NT2/D1 (cell line): ENCODE measurements at regions not wholly inside any gene's neighbourhood (a gene's known extent, or its start where the extent isn't known, plus 50 kb on each side); places are given as distances from the start of the nearest gene placed in this dataset.
"Not testable (repeated sequence)": the region's sequence is repeated elsewhere in the genome, so short reads cannot be mapped to it uniquely, and the experiment has no call there.

ENCODE experiments used
- DNase-seq: peaks from one replicate; pipeline ENCODE4 v3.0.0-alpha.2; 2011; ENCODE audit warnings: low read depth, low spot score
- H3K27me3 ChIP-seq: 2 replicates; pipeline ENCODE4 v1.6.0; 2011; ENCODE audit warnings: mild to moderate bottlenecking; ENCODE audit not compliant: insufficient read length, insufficient read depth
- H3K36me3 ChIP-seq: 2 replicates; pipeline ENCODE4 v1.6.1; 2011; ENCODE audit warnings: mild to moderate bottlenecking, low read length, mixed read lengths; ENCODE audit not compliant: insufficient read depth, insufficient read length
- H3K4me1 ChIP-seq: 2 replicates; pipeline ENCODE4 v1.5.1; 2011; ENCODE audit not compliant: insufficient read depth, insufficient read length
- H3K4me3 ChIP-seq: 2 replicates; pipeline ENCODE4 v1.5.1; 2011; ENCODE audit warnings: low read depth; ENCODE audit not compliant: insufficient read length
- H3K9ac ChIP-seq: 2 replicates; pipeline ENCODE4 v1.6.0; 2011; ENCODE audit warnings: low read depth; ENCODE audit not compliant: insufficient read length
- H3K9me3 ChIP-seq: 2 replicates; pipeline ENCODE4 v1.5.1; 2011; ENCODE audit warnings: mild to moderate bottlenecking, low read length; ENCODE audit not compliant: insufficient read depth

DNA sequence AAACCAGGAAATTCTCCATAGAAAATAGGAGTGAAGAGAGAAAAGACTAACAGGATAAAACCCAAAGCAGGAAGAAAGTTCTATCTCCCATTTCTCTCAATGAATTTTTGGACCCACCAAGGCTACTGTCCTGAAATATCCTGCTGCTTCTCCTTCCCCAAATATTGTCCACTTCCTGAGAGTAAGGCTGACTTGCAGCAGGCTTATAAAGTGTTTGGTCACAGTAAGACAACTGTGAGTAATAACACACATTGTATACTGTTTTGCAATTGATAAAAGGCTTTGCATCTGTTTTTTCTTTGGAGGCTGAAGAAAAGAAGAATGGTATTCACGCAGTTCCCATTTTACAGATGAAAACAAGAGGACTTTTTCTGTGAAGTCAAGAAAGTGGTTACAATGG, 52.8 kb downstream of the FOXD4L6 start:
- not testable (repeated sequence) for H3K4me1 ChIP-seq, H3K4me3 ChIP-seq, DNase-seq, H3K9ac ChIP-seq, H3K36me3 ChIP-seq, H3K9me3 ChIP-seq
- H3K27me3 ChIP-seq, result peaks cover 62% of the 10 kb centered on the region

DNA sequence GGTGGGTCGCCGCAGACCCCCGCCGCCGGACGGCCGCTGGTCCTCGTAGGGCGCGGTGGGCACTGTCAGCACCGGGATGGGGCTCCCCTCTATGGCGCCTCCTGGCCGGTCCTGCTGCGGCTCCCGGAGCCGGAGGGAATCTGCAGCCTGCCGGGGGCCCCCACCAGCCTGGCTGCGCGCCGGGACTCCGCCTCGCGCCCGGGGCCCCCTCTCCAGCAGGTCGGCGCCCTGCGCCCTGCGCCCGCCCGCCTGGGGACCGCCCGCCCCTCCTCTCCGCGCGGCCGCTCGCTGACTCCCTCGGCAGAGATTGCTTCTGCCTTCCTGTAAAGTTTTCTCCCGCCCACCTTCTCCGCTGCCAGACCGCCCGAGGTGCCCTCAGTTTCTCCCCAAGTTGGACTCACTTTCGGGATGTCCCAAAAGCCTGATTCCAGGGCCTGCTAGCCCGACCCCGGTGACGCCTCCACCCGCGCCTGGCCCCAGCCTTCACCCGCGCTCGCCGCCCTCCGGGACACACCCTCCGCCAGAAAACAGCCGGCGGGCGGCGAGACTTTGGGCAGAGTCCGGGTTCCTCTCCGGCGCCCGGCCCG, 54.0 kb downstream of the FOXD4L6 start:
- H3K27me3 ChIP-seq, result peaks cover 61% of the 10 kb centered on the region
- H3K36me3 ChIP-seq, H3K9me3 ChIP-seq, H3K4me1 ChIP-seq, DNase-seq: not testable (repeated sequence)
- peak overlapping the region; percentile 57 for H3K4me3 ChIP-seq
- peak overlapping the region; percentile 67 for H3K9ac ChIP-seq

GRCh38 chr9:41073471-41074243, 54.8 kb downstream of the FOXD4L6 start:
- DNase-seq, H3K4me1 ChIP-seq, H3K9ac ChIP-seq, H3K9me3 ChIP-seq, H3K36me3 ChIP-seq: not testable (repeated sequence)
- Histone ChIP-seq H3K27me3 (peaks cover 59% of the 10 kb centered on the region), H3K4me3 (peak overlapping the region; percentile 57)

DNA sequence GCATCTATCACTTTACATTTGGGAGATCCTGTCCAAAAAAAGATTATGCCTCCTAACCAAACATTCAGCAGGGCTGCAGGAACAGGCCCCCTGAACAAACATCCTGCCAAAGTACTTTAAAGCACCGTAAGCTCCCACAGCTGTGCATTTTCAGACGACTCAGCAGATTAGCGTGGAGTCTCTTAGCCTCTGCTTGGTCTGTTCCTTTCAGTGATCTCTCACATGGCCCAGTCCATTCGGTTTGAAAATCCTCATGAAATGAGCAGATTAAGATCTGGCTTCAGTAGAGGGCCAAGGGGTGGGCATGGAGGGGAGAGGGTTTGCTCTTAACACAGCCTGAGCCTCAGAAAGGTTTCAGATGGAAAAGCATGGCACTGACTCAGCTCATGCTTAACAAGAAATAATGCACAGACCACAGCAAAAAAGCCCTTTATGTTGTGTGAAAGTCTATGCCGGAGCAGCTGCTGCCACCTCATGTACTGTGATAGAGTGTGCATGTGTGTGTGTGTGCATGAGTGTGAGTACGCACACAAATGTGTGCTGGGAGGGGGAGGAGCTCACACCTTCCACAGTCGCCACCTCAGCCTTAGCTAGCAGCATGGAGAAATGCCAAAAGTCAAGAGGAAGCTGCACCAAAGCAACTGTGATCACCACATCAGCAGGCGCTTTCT, 64.2 kb downstream of the FOXD4L6 start:
- DNase-seq, H3K36me3 ChIP-seq, H3K9me3 ChIP-seq, H3K9ac ChIP-seq, H3K4me1 ChIP-seq, H3K27me3 ChIP-seq, H3K4me3 ChIP-seq: not testable (repeated sequence)

GRCh38 chr9:41063243-41063642, 65.2 kb downstream of the FOXD4L6 start:
- H3K4me1 ChIP-seq, H3K9ac ChIP-seq, H3K9me3 ChIP-seq, DNase-seq, H3K4me3 ChIP-seq, H3K36me3 ChIP-seq, H3K27me3 ChIP-seq: not testable (repeated sequence)

- not testable (repeated sequence) for H3K27me3 ChIP-seq, H3K9me3 ChIP-seq, H3K4me3 ChIP-seq, H3K9ac ChIP-seq, DNase-seq, H3K4me1 ChIP-seq, H3K36me3 ChIP-seq
These were observed 68.9 kb downstream of the FOXD4L6 start for GRCh38 chr9:41059603-41060002.

DNA sequence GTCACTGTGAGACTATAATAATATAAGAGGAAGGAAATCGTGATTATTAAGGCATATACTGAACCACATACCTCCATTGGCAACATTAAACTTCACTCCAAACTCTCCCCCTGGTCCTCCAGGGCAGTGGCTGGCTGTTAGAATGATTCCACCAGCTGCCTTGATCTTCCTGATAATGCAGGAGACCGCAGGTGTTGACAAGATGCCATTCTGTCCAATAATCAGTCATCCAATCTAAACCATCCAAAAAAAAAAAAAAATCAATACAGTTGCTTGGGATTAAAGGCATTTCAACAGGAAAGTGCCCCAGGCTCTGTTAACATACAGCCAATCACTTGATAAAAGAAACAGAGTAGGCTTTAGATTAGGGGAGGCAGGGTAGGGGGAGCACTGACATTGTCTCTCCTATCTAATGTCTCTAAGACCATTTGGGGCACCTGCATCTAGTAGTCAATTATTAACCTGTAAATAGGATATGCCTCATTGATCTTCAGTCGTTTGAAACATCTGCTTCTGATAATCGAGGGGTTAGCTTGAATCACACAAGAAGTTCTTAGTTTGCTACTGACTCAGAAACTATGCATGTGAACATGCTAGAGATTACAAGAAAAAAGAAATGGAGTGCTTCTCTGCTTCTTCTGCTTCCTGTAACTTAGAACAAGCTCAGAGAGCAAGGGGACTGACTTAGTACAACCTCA, 74.7 kb downstream of the FOXD4L6 start:
- DNase-seq, H3K4me1 ChIP-seq, H3K27me3 ChIP-seq, H3K36me3 ChIP-seq, H3K4me3 ChIP-seq, H3K9me3 ChIP-seq, H3K9ac ChIP-seq: not testable (repeated sequence)

DNA sequence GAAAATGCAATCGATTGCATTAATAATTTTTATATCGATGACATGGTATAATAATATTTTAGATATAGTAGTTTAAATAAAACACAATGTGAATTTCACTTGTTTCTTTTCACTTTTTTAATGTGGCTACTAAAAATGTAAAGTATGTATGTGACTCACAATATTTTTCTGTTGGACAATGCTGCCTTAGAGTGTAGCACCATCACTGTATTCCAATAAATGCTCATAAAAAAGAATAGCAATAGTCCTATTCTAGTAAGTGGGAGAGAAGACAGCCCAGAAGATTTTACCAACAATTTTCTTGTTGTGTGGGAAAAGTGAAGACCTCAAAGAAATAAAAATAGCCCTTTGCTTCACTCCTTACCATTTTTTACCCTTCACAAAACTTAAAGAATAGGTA, 79.8 kb downstream of the FOXD4L6 start:
- not testable (repeated sequence) for DNase-seq, H3K9me3 ChIP-seq, H3K4me3 ChIP-seq, H3K27me3 ChIP-seq, H3K9ac ChIP-seq, H3K36me3 ChIP-seq, H3K4me1 ChIP-seq

- H3K9ac ChIP-seq, DNase-seq, H3K4me3 ChIP-seq, H3K4me1 ChIP-seq, H3K27me3 ChIP-seq, H3K9me3 ChIP-seq, H3K36me3 ChIP-seq: not testable (repeated sequence)
These were observed 80.7 kb downstream of the FOXD4L6 start for GRCh38 chr9:41047792-41048191.

DNA sequence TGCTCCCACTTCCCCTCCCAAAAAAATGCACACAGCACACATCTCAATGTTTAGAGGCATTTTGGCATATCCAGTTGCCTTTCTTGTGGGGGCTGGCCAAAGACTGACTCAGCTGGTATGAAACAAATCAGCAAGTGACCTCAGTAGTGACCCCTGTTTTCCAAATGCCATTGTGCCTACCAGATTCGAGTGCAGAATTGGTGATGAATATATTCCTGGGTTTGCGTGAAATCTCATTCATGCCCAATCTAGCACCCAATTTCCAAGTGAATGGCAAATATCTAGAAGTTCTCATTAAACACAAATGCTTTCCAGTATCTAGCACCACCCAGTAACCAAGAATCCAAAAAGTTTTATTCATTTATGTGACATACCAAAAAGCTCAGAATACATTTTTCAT, 83.6 kb downstream of the FOXD4L6 start:
- not testable (repeated sequence) for H3K36me3 ChIP-seq, DNase-seq, H3K4me1 ChIP-seq

GRCh38 chr9:41043433-41043832, 85.0 kb downstream of the FOXD4L6 start:
- not testable (repeated sequence) for H3K9ac ChIP-seq, H3K36me3 ChIP-seq, H3K4me1 ChIP-seq, H3K4me3 ChIP-seq, H3K27me3 ChIP-seq, H3K9me3 ChIP-seq, DNase-seq

More for the DNA sequence above, 83.6 kb downstream of the FOXD4L6 start:
- not testable (repeated sequence) for H3K27me3 ChIP-seq, H3K9ac ChIP-seq, H3K9me3 ChIP-seq, H3K4me3 ChIP-seq
